KMS-11 (cell line): ENCODE measurements at regions not wholly inside any gene's neighbourhood (a gene's known extent, or its start where the extent isn't known, plus 50 kb on each side); places are given as distances from the start of the nearest gene placed in this dataset.

ENCODE experiments used
- H2AFZ ChIP-seq: fragments of 200-600 bp; sonication (generic); 2 replicates; pipeline ENCODE4 v1.6.1; 2016; ENCODE audit warnings: antibody characterized with exemption, mixed run types, low read depth
- H3K27ac ChIP-seq: fragments of 200-600 bp; sonication (generic); 2 replicates; pipeline ENCODE4 v1.6.1; 2016; ENCODE audit warnings: mild to moderate bottlenecking, mixed run types
- H3K27me3 ChIP-seq: fragments of 200-600 bp; sonication (generic); 2 replicates; pipeline ENCODE4 v1.6.1; 2017; ENCODE audit warnings: mild to moderate bottlenecking, low read depth, mixed run types, moderate library complexity; ENCODE audit not compliant: insufficient read depth
- H3K36me3 ChIP-seq: fragments of 200-600 bp; sonication (generic); 2 replicates; pipeline ENCODE4 v1.6.1; 2017; ENCODE audit warnings: mild to moderate bottlenecking, mixed run types; ENCODE audit not compliant: insufficient read depth
- H3K4me1 ChIP-seq: fragments of 200-600 bp; sonication (generic); 2 replicates; pipeline ENCODE4 v1.6.1; 2016; ENCODE audit warnings: mild to moderate bottlenecking, low read depth, mixed run types; ENCODE audit not compliant: poor library complexity, severe bottlenecking
- H3K4me2 ChIP-seq: fragments of 200-600 bp; sonication (generic); 2 replicates; pipeline ENCODE4 v1.7.0; 2016; ENCODE audit warnings: mild to moderate bottlenecking, mixed run types
- H3K4me3 ChIP-seq: fragments of 200-600 bp; sonication (generic); IDR thresholded peaks from 2 replicates; pipeline ENCODE4 v1.6.1; 2017; ENCODE audit warnings: low read depth, low read length, mixed read lengths; ENCODE audit not compliant: insufficient read depth
- H3K79me2 ChIP-seq: fragments of 200-600 bp; sonication (generic); 2 replicates; pipeline ENCODE4 v1.6.1; 2016; ENCODE audit warnings: low read depth, mixed run types; ENCODE audit not compliant: insufficient read depth
- H3K9ac ChIP-seq: fragments of 200-600 bp; sonication (generic); 2 replicates; pipeline ENCODE4 v1.6.1; 2016; ENCODE audit warnings: mild to moderate bottlenecking, mixed run types
- H4K20me1 ChIP-seq: fragments of 200-600 bp; sonication (generic); 2 replicates; pipeline ENCODE4 v1.6.1; 2016; ENCODE audit warnings: mild to moderate bottlenecking, mixed run types; ENCODE audit not compliant: insufficient read depth
- CTCF ChIP-seq: fragments of 200-600 bp; sonication (generic); conservative IDR thresholded peaks from 2 replicates; pipeline ENCODE4 v1.6.1; 2017; ENCODE audit warnings: low read depth, mild to moderate bottlenecking, antibody characterized with exemption, low read length, moderate library complexity, mixed read lengths

- no peaks in the 10 kb centered on the region for H4K20me1 ChIP-seq
- H3K36me3 ChIP-seq: no peaks in the 10 kb centered on the region
- no peaks in the 10 kb centered on the region for H3K27me3 ChIP-seq
- no peak overlapping the region for H3K27ac ChIP-seq
- no peak overlapping the region for H3K4me3 ChIP-seq
- H3K79me2 ChIP-seq: no peaks in the 10 kb centered on the region
- no peaks in the 10 kb centered on the region for H3K4me1 ChIP-seq
- H3K9ac ChIP-seq: no peak overlapping the region
- H2AFZ ChIP-seq: no peak overlapping the region
- no peak overlapping the region for H3K4me2 ChIP-seq
- TF ChIP-seq CTCF: no peak
Measured at GRCh38 chr12:127459166-127459565, 807.8 kb upstream of the TMEM132C start.

- no peaks in the 10 kb centered on the region for H3K79me2 ChIP-seq
- no peak overlapping the region for H3K9ac ChIP-seq
- no peaks in the 10 kb centered on the region for H4K20me1 ChIP-seq
- no peaks in the 10 kb centered on the region for H3K36me3 ChIP-seq
- H3K4me3 ChIP-seq: no peak overlapping the region
- no peak overlapping the region for H2AFZ ChIP-seq
- H3K27me3 ChIP-seq: no peaks in the 10 kb centered on the region
- no peak for TF ChIP-seq CTCF
- no peak overlapping the region for H3K4me2 ChIP-seq
- H3K27ac ChIP-seq: no peak overlapping the region
- no peaks in the 10 kb centered on the region for H3K4me1 ChIP-seq
Measured at GRCh38 chr12:127459687-127460086, 807.3 kb upstream of the TMEM132C start.

- Histone ChIP-seq H3K79me2 (no peaks in the 10 kb centered on the region), H2AFZ (no peak overlapping the region), H3K9ac (no peak overlapping the region), H3K4me2 (no peak overlapping the region), H3K36me3 (no peaks in the 10 kb centered on the region), H4K20me1 (no peaks in the 10 kb centered on the region), H3K4me3 (no peak overlapping the region), H3K27ac (no peak overlapping the region), H3K27me3 (no peaks in the 10 kb centered on the region), H3K4me1 (no peaks in the 10 kb centered on the region)
- no peak for TF ChIP-seq CTCF
Measured at GRCh38 chr12:127463237-127463636, 803.7 kb upstream of the TMEM132C start.

- no peaks in the 10 kb centered on the region for H3K36me3 ChIP-seq
- H3K27me3 ChIP-seq: no peaks in the 10 kb centered on the region
- H3K79me2 ChIP-seq: no peaks in the 10 kb centered on the region
- no peaks in the 10 kb centered on the region for H4K20me1 ChIP-seq
- no peak overlapping the region for H3K4me3 ChIP-seq
- H3K4me1 ChIP-seq: no peaks in the 10 kb centered on the region
- no peak overlapping the region for H3K27ac ChIP-seq
- TF ChIP-seq CTCF: no peak
- no peak overlapping the region for H2AFZ ChIP-seq
- H3K4me2 ChIP-seq: no peak overlapping the region
- no peak overlapping the region for H3K9ac ChIP-seq
Measured at GRCh38 chr12:127469331-127469730, 797.6 kb upstream of the TMEM132C start.

- no peak for TF ChIP-seq CTCF
- no peak overlapping the region for H3K4me3 ChIP-seq
Measured at GRCh38 chr12:127473766-127474165, 793.2 kb upstream of the TMEM132C start.

More at GRCh38 chr12:127473766-127474165, 793.2 kb upstream of the TMEM132C start:
- H4K20me1 ChIP-seq: no peaks in the 10 kb centered on the region
- H3K36me3 ChIP-seq: no peaks in the 10 kb centered on the region
- no peak overlapping the region for H2AFZ ChIP-seq
- no peak overlapping the region for H3K4me2 ChIP-seq
- H3K27ac ChIP-seq: no peak overlapping the region
- H3K9ac ChIP-seq: no peak overlapping the region
- no peaks in the 10 kb centered on the region for H3K79me2 ChIP-seq
- no peaks in the 10 kb centered on the region for H3K27me3 ChIP-seq
- H3K4me1 ChIP-seq: no peaks in the 10 kb centered on the region
